Mesenchymal stem cell (in vitro differentiated cells and primary cell): ENCODE measurements at regions not wholly inside any gene's neighbourhood (a gene's known extent, or its start where the extent isn't known, plus 50 kb on each side); places are given as distances from the start of the nearest gene placed in this dataset.

Experiments
- DNase-seq: peaks from one replicate; pipeline ENCODE4 v3.0.0-alpha.2; 2013
- H2AFZ ChIP-seq: one replicate; pipeline ENCODE4 v1.6.1; 2013; ENCODE audit warnings: low read depth, mild to moderate bottlenecking, control low read depth, inconsistent platforms, low read length, moderate library complexity
- H2AK5ac ChIP-seq: 2 replicates; pipeline ENCODE4 v1.6.1; 2013; ENCODE audit warnings: low read length, moderate library complexity, mild to moderate bottlenecking, inconsistent platforms; ENCODE audit not compliant: severe bottlenecking
- H2BK120ac ChIP-seq: one replicate; pipeline ENCODE4 v1.6.1; 2013; ENCODE audit warnings: low read depth, mild to moderate bottlenecking, inconsistent platforms, low read length, moderate library complexity
- H2BK12ac ChIP-seq, 2 experiments: one replicate each; pipeline ENCODE4 v1.6.1; 2013; ENCODE audit warnings: inconsistent platforms in 2 of 2, low read length in 2 of 2, mild to moderate bottlenecking in 2 of 2, moderate library complexity in 2 of 2, control low read depth in 1 of 2
- H2BK15ac ChIP-seq: one replicate; pipeline ENCODE4 v1.6.1; 2013; ENCODE audit warnings: mild to moderate bottlenecking, low read depth, inconsistent platforms; ENCODE audit not compliant: poor library complexity, severe bottlenecking
- H2BK5ac ChIP-seq: 2 replicates; pipeline ENCODE4 v1.6.1; 2013; ENCODE audit warnings: low read depth, mild to moderate bottlenecking, low read length, control low read depth, inconsistent platforms; ENCODE audit not compliant: poor library complexity, severe bottlenecking
- H3K14ac ChIP-seq, 2 experiments: one replicate each; pipeline ENCODE4 v1.6.1; 2013; ENCODE audit warnings: inconsistent platforms in 2 of 2, low read length in 2 of 2, control low read depth in 1 of 2, mild to moderate bottlenecking in 1 of 2, moderate library complexity in 1 of 2
- H3K18ac ChIP-seq, 2 experiments: one replicate each; pipeline ENCODE4 v1.6.1; 2013; ENCODE audit warnings: inconsistent platforms in 2 of 2, low read length in 2 of 2, control low read depth in 1 of 2, low read depth in 1 of 2, mild to moderate bottlenecking in 1 of 2
- H3K23ac ChIP-seq, 2 experiments: one replicate each; pipeline ENCODE4 v1.6.1; 2013; ENCODE audit warnings: inconsistent platforms in 2 of 2, low read length in 2 of 2, mild to moderate bottlenecking in 2 of 2, moderate library complexity in 2 of 2, control low read depth in 1 of 2
- H3K27ac ChIP-seq: 2 replicates; pipeline ENCODE4 v1.5.1; 2013; ENCODE audit warnings: mild to moderate bottlenecking, moderate library complexity, low read length, control low read depth, inconsistent platforms; ENCODE audit not compliant: poor library complexity, severe bottlenecking
- H3K27me3 ChIP-seq, 2 experiments: 2 replicates each; pipeline versions ENCODE4 v1.6.1 to v1.7.0; 2013; ENCODE audit warnings: low read length in 2 of 2, mild to moderate bottlenecking in 2 of 2, moderate library complexity in 2 of 2, control low read depth in 1 of 2, inconsistent platforms in 1 of 2; ENCODE audit not compliant: control insufficient read depth in 1 of 2, insufficient read depth in 1 of 2
- H3K36me3 ChIP-seq, 2 experiments: 2 replicates each; pipeline versions ENCODE4 v1.6.1 to v1.7.0; 2013; ENCODE audit warnings: low read length in 2 of 2, control low read depth in 1 of 2, inconsistent platforms in 1 of 2, low read depth in 1 of 2, mild to moderate bottlenecking in 1 of 2; ENCODE audit not compliant: insufficient read depth in 2 of 2, control insufficient read depth in 1 of 2
- H3K4ac ChIP-seq, 2 experiments: one replicate each; pipeline ENCODE4 v1.6.1; 2013; ENCODE audit warnings: inconsistent platforms in 2 of 2, low read length in 2 of 2, mild to moderate bottlenecking in 2 of 2, moderate library complexity in 2 of 2, control low read depth in 1 of 2, low read depth in 1 of 2
- H3K4me1 ChIP-seq: 2 replicates; pipeline ENCODE4 v1.6.1; 2013; ENCODE audit warnings: low read depth, low read length, control low read depth; ENCODE audit not compliant: control insufficient read depth, insufficient read depth
- H3K4me2 ChIP-seq: 2 replicates; pipeline ENCODE4 v1.6.1; 2013; ENCODE audit warnings: low read length, mild to moderate bottlenecking, inconsistent platforms; ENCODE audit not compliant: poor library complexity, severe bottlenecking
- H3K4me3 ChIP-seq, 2 experiments: 2 replicates each; pipeline versions ENCODE4 v1.5.1 to v1.7.0; 2013; ENCODE audit warnings: low read length in 2 of 2, mild to moderate bottlenecking in 2 of 2, control low read depth in 1 of 2, low read depth in 1 of 2; ENCODE audit not compliant: insufficient read depth in 1 of 2
- H3K79me1 ChIP-seq: replicated peaks from 2 replicates; pipeline ENCODE4 v1.6.1; 2013; ENCODE audit warnings: mild to moderate bottlenecking, control low read depth, low read length, inconsistent platforms; ENCODE audit not compliant: poor library complexity, severe bottlenecking
- H3K9ac ChIP-seq: 2 replicates; pipeline ENCODE4 v1.7.0; 2013; ENCODE audit warnings: mild to moderate bottlenecking, low read length, moderate library complexity
- H3K9me3 ChIP-seq: 2 replicates; pipeline ENCODE4 v1.7.0; 2013; ENCODE audit warnings: mild to moderate bottlenecking, low read length; ENCODE audit not compliant: control insufficient read depth
- H4K8ac ChIP-seq: one replicate; pipeline ENCODE4 v1.6.1; 2013; ENCODE audit warnings: inconsistent platforms, mild to moderate bottlenecking, low read length, moderate library complexity
- H4K91ac ChIP-seq: one replicate; pipeline ENCODE4 v1.6.1; 2013; ENCODE audit warnings: mild to moderate bottlenecking, low read length, inconsistent platforms
- WGBS: methylation state at CpG from one replicate; pipeline ENCODE4 v1.1.7; 2013; ENCODE audit warnings: mixed read lengths; 5-methylcytosine and 5-hydroxymethylcytosine counted together

GRCh38 chr14:99034711-99035171 lies 237.3 kb downstream of the BCL11B start:
- 85% methylated on average over 16 of the region's 16 CpGs for WGBS
- no peak overlapping the region for H3K9ac ChIP-seq
- H2BK15ac ChIP-seq: no peak overlapping the region
- H3K4me3 ChIP-seq: no peak overlapping the region
- H2AK5ac ChIP-seq: no peak overlapping the region
- no peaks in the 10 kb centered on the region for H3K4me1 ChIP-seq
- no peaks in the 10 kb centered on the region for H3K36me3 ChIP-seq
- H3K14ac ChIP-seq: no peak overlapping the region
- H3K23ac ChIP-seq: no peak overlapping the region
- no peak overlapping the region for H3K4me2 ChIP-seq
- H4K91ac ChIP-seq: no peak overlapping the region
- H2BK120ac ChIP-seq: no peak overlapping the region
- H2BK12ac ChIP-seq: no peak overlapping the region
- peaks cover 0 to 8% of the 10 kb centered on the region in 2 experiments for H3K27me3 ChIP-seq
- no peak overlapping the region for H2BK5ac ChIP-seq
- no peak overlapping the region for H2AFZ ChIP-seq
- H3K18ac ChIP-seq: no peak overlapping the region
- no peak for DNase-seq
- no peaks in the 10 kb centered on the region for H3K79me1 ChIP-seq
- H3K9me3 ChIP-seq: no peaks in the 10 kb centered on the region
- H4K8ac ChIP-seq: no peak overlapping the region
- H3K27ac ChIP-seq: no peak overlapping the region
- no peak overlapping the region for H3K4ac ChIP-seq

GRCh38 chr14:99035268-99035667 lies 236.7 kb downstream of the BCL11B start:
- no peak overlapping the region for H3K27ac ChIP-seq
- H3K4ac ChIP-seq: no peak overlapping the region
- H3K9me3 ChIP-seq: no peaks in the 10 kb centered on the region
- WGBS: 79% methylated on average over 4 of the region's 4 CpGs
- no peak overlapping the region for H2BK120ac ChIP-seq
- H2AK5ac ChIP-seq: no peak overlapping the region
- no peak overlapping the region for H2BK5ac ChIP-seq
- H3K27me3 ChIP-seq: peaks cover 0 to 7% of the 10 kb centered on the region in 2 experiments
- DNase-seq: no peak
- no peak overlapping the region for H2BK12ac ChIP-seq
- no peaks in the 10 kb centered on the region for H3K36me3 ChIP-seq
- H3K4me2 ChIP-seq: no peak overlapping the region
- H3K14ac ChIP-seq: no peak overlapping the region
- H3K4me3 ChIP-seq: peak overlapping the region in 1 of 2 experiments; percentile 57
- no peaks in the 10 kb centered on the region for H3K79me1 ChIP-seq
- no peak overlapping the region for H3K23ac ChIP-seq
- no peak overlapping the region for H4K8ac ChIP-seq
- no peak overlapping the region for H2AFZ ChIP-seq
- H3K18ac ChIP-seq: no peak overlapping the region
- peak overlapping the region; percentile 40 for H3K9ac ChIP-seq
- no peak overlapping the region for H4K91ac ChIP-seq
- no peak overlapping the region for H2BK15ac ChIP-seq
- H3K4me1 ChIP-seq: no peaks in the 10 kb centered on the region

GRCh38 chr14:99035712-99036610 lies 236.0 kb downstream of the BCL11B start:
- no peak overlapping the region for H2AFZ ChIP-seq

GRCh38 chr14:99036611-99037293 lies 235.2 kb downstream of the BCL11B start:
- H3K27me3 ChIP-seq: peaks cover 0 to 3% of the 10 kb centered on the region in 2 experiments
- no peak overlapping the region for H2AK5ac ChIP-seq
- H2BK120ac ChIP-seq: no peak overlapping the region
- H2AFZ ChIP-seq: no peak overlapping the region
- H2BK5ac ChIP-seq: no peak overlapping the region
- no peak overlapping the region for H4K8ac ChIP-seq
- DNase-seq: no peak
- no peaks in the 10 kb centered on the region for H3K36me3 ChIP-seq
- H3K14ac ChIP-seq: no peak overlapping the region
- H3K79me1 ChIP-seq: no peaks in the 10 kb centered on the region
- H3K9me3 ChIP-seq: no peaks in the 10 kb centered on the region
- no peak overlapping the region for H2BK15ac ChIP-seq
- H3K27ac ChIP-seq: no peak overlapping the region
- H3K23ac ChIP-seq: no peak overlapping the region
- WGBS: 95% methylated on average over 23 of the region's 25 CpGs
- H3K4me3 ChIP-seq: no peak overlapping the region
- no peak overlapping the region for H3K4ac ChIP-seq
- no peak overlapping the region for H3K4me2 ChIP-seq
- H3K18ac ChIP-seq: no peak overlapping the region
- no peak overlapping the region for H2BK12ac ChIP-seq
- no peak overlapping the region for H4K91ac ChIP-seq
- H3K4me1 ChIP-seq: no peaks in the 10 kb centered on the region
- H3K9ac ChIP-seq: peak overlapping the region; percentile 62

More at GRCh38 chr14:99035712-99036610, 236.0 kb downstream of the BCL11B start:
- Histone ChIP-seq H3K36me3 (no peaks in the 10 kb centered on the region), H3K4ac (no peak overlapping the region), H3K18ac (no peak overlapping the region), H4K8ac (no peak overlapping the region), H3K4me3 (peak overlapping the region in 1 of 2 experiments; percentile 57), H3K4me1 (no peaks in the 10 kb centered on the region), H2AK5ac (no peak overlapping the region), H2BK5ac (no peak overlapping the region), H3K27me3 (peaks cover 0 to 3% of the 10 kb centered on the region in 2 experiments), H3K23ac (no peak overlapping the region), H3K27ac (no peak overlapping the region), H3K4me2 (no peak overlapping the region), H3K9ac (peak overlapping the region; percentile 62), H2BK120ac (no peak overlapping the region), H3K79me1 (no peaks in the 10 kb centered on the region), H2BK12ac (no peak overlapping the region), H3K9me3 (no peaks in the 10 kb centered on the region), H2BK15ac (no peak overlapping the region), H4K91ac (no peak overlapping the region), H3K14ac (no peak overlapping the region)
- DNase-seq: peak; percentile 15
- 46% methylated on average over 30 of the region's 30 CpGs for WGBS
